ENCODE measurements at regions not wholly inside any gene's neighbourhood (a gene's known extent, or its start where the extent isn't known, plus 50 kb on each side); places are given as distances from the start of the nearest gene placed in this dataset.

GRCh38 chr10:56567580-56567979, 206.5 kb upstream of the ZWINT start:
- TF ChIP-seq, protein P1, sequence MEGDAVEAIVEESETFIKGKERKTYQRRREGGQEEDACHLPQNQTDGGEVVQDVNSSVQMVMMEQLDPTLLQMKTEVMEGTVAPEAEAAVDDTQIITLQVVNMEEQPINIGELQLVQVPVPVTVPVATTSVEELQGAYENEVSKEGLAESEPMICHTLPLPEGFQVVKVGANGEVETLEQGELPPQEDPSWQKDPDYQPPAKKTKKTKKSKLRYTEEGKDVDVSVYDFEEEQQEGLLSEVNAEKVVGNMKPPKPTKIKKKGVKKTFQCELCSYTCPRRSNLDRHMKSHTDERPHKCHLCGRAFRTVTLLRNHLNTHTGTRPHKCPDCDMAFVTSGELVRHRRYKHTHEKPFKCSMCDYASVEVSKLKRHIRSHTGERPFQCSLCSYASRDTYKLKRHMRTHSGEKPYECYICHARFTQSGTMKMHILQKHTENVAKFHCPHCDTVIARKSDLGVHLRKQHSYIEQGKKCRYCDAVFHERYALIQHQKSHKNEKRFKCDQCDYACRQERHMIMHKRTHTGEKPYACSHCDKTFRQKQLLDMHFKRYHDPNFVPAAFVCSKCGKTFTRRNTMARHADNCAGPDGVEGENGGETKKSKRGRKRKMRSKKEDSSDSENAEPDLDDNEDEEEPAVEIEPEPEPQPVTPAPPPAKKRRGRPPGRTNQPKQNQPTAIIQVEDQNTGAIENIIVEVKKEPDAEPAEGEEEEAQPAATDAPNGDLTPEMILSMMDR (IDR thresholded peaks at IDR 0.05), result no peak
- no peak for TF ChIP-seq EZH2 (IDR thresholded peaks at IDR 0.05; ENCODE audit: borderline replicate concordance, insufficient read depth, low read depth, low read length, poor library complexity, severe bottlenecking)
